SU-DHL-6 (cell line): ENCODE measurements at regions not wholly inside any gene's neighbourhood (a gene's known extent, or its start where the extent isn't known, plus 50 kb on each side); places are given as distances from the start of the nearest gene placed in this dataset.

Experiments
- H2AFZ ChIP-seq: fragments of 200-600 bp; sonication (generic); 2 replicates; pipeline ENCODE4 v1.6.1; 2014; ENCODE audit warnings: low read depth, mild to moderate bottlenecking, moderate library complexity, mixed read lengths, antibody characterized with exemption, low read length; ENCODE audit not compliant: severe bottlenecking
- H3F3A ChIP-seq: fragments of 200-600 bp; shearing (Covaris generic); 2 replicates; pipeline ENCODE4 v1.6.0; 2016; ENCODE audit warnings: antibody characterized with exemption, mild to moderate bottlenecking; ENCODE audit not compliant: insufficient read depth
- H3K27ac ChIP-seq: fragments of 200-600 bp; sonication (generic); 2 replicates; pipeline ENCODE4 v1.5.1; 2016; ENCODE audit warnings: low read depth, mild to moderate bottlenecking, low read length, moderate library complexity, mixed read lengths
- H3K27me3 ChIP-seq: fragments of 200-600 bp; sonication (generic), shearing (Covaris generic); 2 replicates; pipeline ENCODE4 v1.6.0; 2014; ENCODE audit warnings: mild to moderate bottlenecking, low read length
- H3K36me3 ChIP-seq: fragments of 200-600 bp; sonication (generic); 2 replicates; pipeline ENCODE4 v1.6.1; 2014; ENCODE audit warnings: mild to moderate bottlenecking, low read length, mixed read lengths
- H3K4me2 ChIP-seq: fragments of 300-600, 200-600 bp; shearing (Covaris generic), sonication (generic); 2 replicates; pipeline ENCODE4 v1.6.0; 2014; ENCODE audit warnings: low read length, low read depth, mild to moderate bottlenecking; ENCODE audit not compliant: poor library complexity, severe bottlenecking
- H3K4me3 ChIP-seq: fragments of 200-600 bp; sonication (generic); 2 replicates; pipeline ENCODE4 v1.5.1; 2014; ENCODE audit warnings: antibody characterized with exemption, low read length, mild to moderate bottlenecking, mixed read lengths; ENCODE audit not compliant: insufficient read depth, poor library complexity, severe bottlenecking
- H3K79me2 ChIP-seq: fragments of 200-600 bp; sonication (generic); 2 replicates; pipeline ENCODE4 v1.6.1; 2014; ENCODE audit warnings: mild to moderate bottlenecking, low read length, moderate library complexity; ENCODE audit not compliant: insufficient read depth
- H3K9ac ChIP-seq: fragments of 200-600 bp; sonication (generic); 2 replicates; pipeline ENCODE4 v1.7.0; 2014; ENCODE audit warnings: mild to moderate bottlenecking, low read length
- H3K9me2 ChIP-seq: fragments of 200-600 bp; sonication (generic); replicated peaks from 2 replicates; pipeline ENCODE4 v1.6.1; 2014; ENCODE audit warnings: low read length; ENCODE audit not compliant: insufficient read depth
- H3K9me3 ChIP-seq: fragments of 200-600 bp; sonication (generic); 2 replicates; pipeline ENCODE4 v1.6.1; 2014; ENCODE audit warnings: low read length, mixed read lengths; ENCODE audit not compliant: insufficient read depth
- H4K20me1 ChIP-seq: fragments of 200-600 bp; sonication (generic); 2 replicates; pipeline ENCODE4 v1.6.1; 2014; ENCODE audit warnings: low read depth, mild to moderate bottlenecking, antibody characterized with exemption, low read length, moderate library complexity, mixed read lengths
- CTCF ChIP-seq: fragments of 200-600 bp; sonication (generic); IDR thresholded peaks from one replicate; pipeline ENCODE4 v1.5.1; 2017; ENCODE audit warnings: antibody characterized with exemption, mild to moderate bottlenecking, low read length, moderate library complexity; ENCODE audit not compliant: insufficient read depth, poor library complexity, severe bottlenecking
- EZH2phosphoT487 ChIP-seq: fragments of 200-600 bp; sonication (generic), shearing (Covaris generic); conservative IDR thresholded peaks from 2 replicates; pipeline ENCODE4 v1.6.1; 2018; ENCODE audit warnings: mild to moderate bottlenecking, antibody characterized with exemption, low read length, moderate library complexity, mixed read lengths

- no peaks in the 10 kb centered on the region for H3K27me3 ChIP-seq
- no peak overlapping the region for H3K4me3 ChIP-seq
- no peaks in the 10 kb centered on the region for H3K9me2 ChIP-seq
- no peaks in the 10 kb centered on the region for H4K20me1 ChIP-seq
- H2AFZ ChIP-seq = no peak overlapping the region
- no peaks in the 10 kb centered on the region for H3K9me3 ChIP-seq
- H3F3A ChIP-seq = no peaks in the 10 kb centered on the region
- H3K9ac ChIP-seq = no peak overlapping the region
- H3K36me3 ChIP-seq = no peaks in the 10 kb centered on the region; the same call in 1 of the 2 replicates
- no peaks in the 10 kb centered on the region for H3K79me2 ChIP-seq
- TF ChIP-seq EZH2phosphoT487 (no peak), CTCF (no peak)
- H3K27ac ChIP-seq = no peak overlapping the region
- H3K4me2 ChIP-seq = no peak overlapping the region
These were observed 649.9 kb upstream of the LUZP2 start for GRCh38 chr11:23846902-23847422.

GRCh38 chr11:23851216-23851615 lies 645.6 kb upstream of the LUZP2 start:
- Histone ChIP-seq H3K36me3 (no peaks in the 10 kb centered on the region; the same call in 1 of the 2 replicates), H3K4me3 (no peak overlapping the region), H3F3A (no peaks in the 10 kb centered on the region), H3K9ac (no peak overlapping the region), H3K79me2 (no peaks in the 10 kb centered on the region), H2AFZ (no peak overlapping the region), H3K27me3 (no peaks in the 10 kb centered on the region), H3K27ac (no peak overlapping the region), H3K4me2 (no peak overlapping the region), H4K20me1 (no peaks in the 10 kb centered on the region), H3K9me3 (no peaks in the 10 kb centered on the region), H3K9me2 (no peaks in the 10 kb centered on the region)
- TF ChIP-seq CTCF (no peak), EZH2phosphoT487 (no peak)

- Histone ChIP-seq H2AFZ (no peak overlapping the region), H3K79me2 (no peaks in the 10 kb centered on the region), H3K27ac (no peak overlapping the region), H3F3A (no peaks in the 10 kb centered on the region), H3K4me3 (no peak overlapping the region), H3K27me3 (no peaks in the 10 kb centered on the region), H3K9ac (no peak overlapping the region), H3K9me2 (no peaks in the 10 kb centered on the region), H3K4me2 (no peak overlapping the region), H3K36me3 (no peaks in the 10 kb centered on the region), H3K9me3 (no peaks in the 10 kb centered on the region), H4K20me1 (no peaks in the 10 kb centered on the region)
- TF ChIP-seq CTCF (no peak), EZH2phosphoT487 (no peak)
These were observed 640.2 kb upstream of the LUZP2 start for GRCh38 chr11:23856654-23857053.
